ENCODE measurements at regions not wholly inside any gene's neighbourhood (a gene's known extent, or its start where the extent isn't known, plus 50 kb on each side); places are given as distances from the start of the nearest gene placed in this dataset.

- TF ChIP-seq CTCF (optimal IDR thresholded peaks at IDR 0.05 in 1 of 3, IDR thresholded peaks at IDR 0.05 in 1 of 3, conservative IDR thresholded peaks at IDR 0.05 in 1 of 3; ENCODE audit: extremely low read depth in 1 of 3, insufficient read depth in 2 of 3, low read length in 3 of 3) (no peak), EZH2 (IDR thresholded peaks at IDR 0.05; ENCODE audit: low read length) (no peak)
These were observed 188.5 kb upstream of the OLFM3 start for GRCh38 chr1:102185260-102185659.

All from keratinocyte (primary cell).